ENCODE measurements at regions not wholly inside any gene's neighbourhood (a gene's known extent, or its start where the extent isn't known, plus 50 kb on each side); places are given as distances from the start of the nearest gene placed in this dataset.

DNA sequence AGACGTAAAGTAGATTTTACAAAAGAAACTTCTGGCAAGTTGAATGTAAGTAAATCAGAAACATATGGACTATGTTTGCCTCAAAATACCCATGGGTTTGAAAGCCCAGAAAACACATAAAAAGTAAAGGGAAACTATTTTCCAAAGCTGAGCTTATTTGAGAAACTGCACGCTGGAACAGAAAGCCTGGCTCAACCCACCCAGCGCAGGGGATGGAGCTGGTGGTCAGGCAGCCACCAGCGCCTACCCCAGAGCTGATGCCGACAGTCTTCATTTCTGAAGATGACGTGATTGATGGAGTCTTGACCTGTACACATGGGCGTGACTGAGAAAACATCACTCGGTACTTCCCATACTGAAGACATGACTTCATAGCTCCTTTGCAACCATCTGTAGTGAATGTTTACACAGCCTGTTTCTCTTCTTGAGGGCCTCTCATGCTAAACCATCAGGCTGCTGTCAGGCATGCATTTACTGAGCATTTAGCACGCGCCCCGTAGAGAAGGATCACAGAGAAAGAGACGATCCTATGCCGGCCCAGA, 232.6 kb upstream of the AUTS2 start:
- Mint-ChIP-seq H3K27me3 (ENCODE audit: insufficient read depth, low read depth, poor library complexity) (no peaks in the 10 kb centered on the region), H3K4me3 (no peak overlapping the region), H3K27ac (no peak overlapping the region), H3K4me1 (no peaks in the 10 kb centered on the region), H3K36me3 (ENCODE audit: low read depth) (peaks cover 7% of the 10 kb centered on the region; the same call in 1 of the 3 replicates), H3K9me3 (peaks cover 85% of the 10 kb centered on the region)
- H4K20me1 ChIP-seq (replicated peaks; ENCODE audit: insufficient read depth), result no peaks in the 10 kb centered on the region
- ATAC-seq (no peak), DNase-seq (ENCODE audit: low spot score) (no peak)
- H3K79me2 ChIP-seq (replicated peaks; ENCODE audit: insufficient read depth), result no peaks in the 10 kb centered on the region
- no peaks in the 10 kb centered on the region for H3K27me3 ChIP-seq (ENCODE audit: insufficient read depth)
- H3K27ac ChIP-seq (ENCODE audit: low read depth), result no peak overlapping the region
- TF ChIP-seq STAT1 (IDR thresholded peaks at IDR 0.05; ENCODE audit: unreplicated experiment), result no peak
- TF ChIP-seq NANOG (IDR thresholded peaks at IDR 0.05; ENCODE audit: borderline replicate concordance), result no peak
- no peak for TF ChIP-seq ZNF331 (CRISPR knock-in tag; IDR thresholded peaks at IDR 0.05; ENCODE audit: low read depth)
- TF ChIP-seq JUNB (IDR thresholded peaks at IDR 0.05; ENCODE audit: unreplicated experiment), result no peak
- TF ChIP-seq, protein P1, sequence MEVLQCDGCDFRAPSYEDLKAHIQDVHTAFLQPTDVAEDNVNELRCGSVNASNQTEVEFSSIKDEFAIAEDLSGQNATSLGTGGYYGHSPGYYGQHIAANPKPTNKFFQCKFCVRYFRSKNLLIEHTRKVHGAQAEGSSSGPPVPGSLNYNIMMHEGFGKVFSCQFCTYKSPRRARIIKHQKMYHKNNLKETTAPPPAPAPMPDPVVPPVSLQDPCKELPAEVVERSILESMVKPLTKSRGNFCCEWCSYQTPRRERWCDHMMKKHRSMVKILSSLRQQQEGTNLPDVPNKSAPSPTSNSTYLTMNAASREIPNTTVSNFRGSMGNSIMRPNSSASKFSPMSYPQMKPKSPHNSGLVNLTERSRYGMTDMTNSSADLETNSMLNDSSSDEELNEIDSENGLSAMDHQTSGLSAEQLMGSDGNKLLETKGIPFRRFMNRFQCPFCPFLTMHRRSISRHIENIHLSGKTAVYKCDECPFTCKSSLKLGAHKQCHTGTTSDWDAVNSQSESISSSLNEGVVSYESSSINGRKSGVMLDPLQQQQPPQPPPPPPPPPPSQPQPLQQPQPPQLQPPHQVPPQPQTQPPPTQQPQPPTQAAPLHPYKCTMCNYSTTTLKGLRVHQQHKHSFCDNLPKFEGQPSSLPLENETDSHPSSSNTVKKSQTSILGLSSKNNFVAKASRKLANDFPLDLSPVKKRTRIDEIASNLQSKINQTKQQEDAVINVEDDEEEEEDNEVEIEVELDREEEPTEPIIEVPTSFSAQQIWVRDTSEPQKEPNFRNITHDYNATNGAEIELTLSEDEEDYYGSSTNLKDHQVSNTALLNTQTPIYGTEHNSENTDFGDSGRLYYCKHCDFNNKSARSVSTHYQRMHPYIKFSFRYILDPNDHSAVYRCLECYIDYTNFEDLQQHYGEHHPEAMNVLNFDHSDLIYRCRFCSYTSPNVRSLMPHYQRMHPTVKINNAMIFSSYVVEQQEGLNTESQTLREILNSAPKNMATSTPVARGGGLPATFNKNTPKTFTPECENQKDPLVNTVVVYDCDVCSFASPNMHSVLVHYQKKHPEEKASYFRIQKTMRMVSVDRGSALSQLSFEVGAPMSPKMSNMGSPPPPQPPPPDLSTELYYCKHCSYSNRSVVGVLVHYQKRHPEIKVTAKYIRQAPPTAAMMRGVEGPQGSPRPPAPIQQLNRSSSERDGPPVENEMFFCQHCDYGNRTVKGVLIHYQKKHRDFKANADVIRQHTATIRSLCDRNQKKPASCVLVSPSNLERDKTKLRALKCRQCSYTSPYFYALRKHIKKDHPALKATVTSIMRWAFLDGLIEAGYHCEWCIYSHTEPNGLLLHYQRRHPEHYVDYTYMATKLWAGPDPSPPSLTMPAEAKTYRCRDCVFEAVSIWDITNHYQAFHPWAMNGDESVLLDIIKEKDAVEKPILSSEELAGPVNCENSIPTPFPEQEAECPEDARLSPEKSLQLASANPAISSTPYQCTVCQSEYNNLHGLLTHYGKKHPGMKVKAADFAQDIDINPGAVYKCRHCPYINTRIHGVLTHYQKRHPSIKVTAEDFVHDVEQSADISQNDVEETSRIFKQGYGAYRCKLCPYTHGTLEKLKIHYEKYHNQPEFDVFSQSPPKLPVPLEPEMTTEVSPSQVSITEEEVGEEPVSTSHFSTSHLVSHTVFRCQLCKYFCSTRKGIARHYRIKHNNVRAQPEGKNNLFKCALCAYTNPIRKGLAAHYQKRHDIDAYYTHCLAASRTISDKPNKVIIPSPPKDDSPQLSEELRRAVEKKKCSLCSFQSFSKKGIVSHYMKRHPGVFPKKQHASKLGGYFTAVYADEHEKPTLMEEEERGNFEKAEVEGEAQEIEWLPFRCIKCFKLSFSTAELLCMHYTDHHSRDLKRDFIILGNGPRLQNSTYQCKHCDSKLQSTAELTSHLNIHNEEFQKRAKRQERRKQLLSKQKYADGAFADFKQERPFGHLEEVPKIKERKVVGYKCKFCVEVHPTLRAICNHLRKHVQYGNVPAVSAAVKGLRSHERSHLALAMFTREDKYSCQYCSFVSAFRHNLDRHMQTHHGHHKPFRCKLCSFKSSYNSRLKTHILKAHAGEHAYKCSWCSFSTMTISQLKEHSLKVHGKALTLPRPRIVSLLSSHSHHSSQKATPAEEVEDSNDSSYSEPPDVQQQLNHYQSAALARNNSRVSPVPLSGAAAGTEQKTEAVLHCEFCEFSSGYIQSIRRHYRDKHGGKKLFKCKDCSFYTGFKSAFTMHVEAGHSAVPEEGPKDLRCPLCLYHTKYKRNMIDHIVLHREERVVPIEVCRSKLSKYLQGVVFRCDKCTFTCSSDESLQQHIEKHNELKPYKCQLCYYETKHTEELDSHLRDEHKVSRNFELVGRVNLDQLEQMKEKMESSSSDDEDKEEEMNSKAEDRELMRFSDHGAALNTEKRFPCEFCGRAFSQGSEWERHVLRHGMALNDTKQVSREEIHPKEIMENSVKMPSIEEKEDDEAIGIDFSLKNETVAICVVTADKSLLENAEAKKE (CRISPR knock-in tag; IDR thresholded peaks at IDR 0.05), result no peak
- H3K4me3 ChIP-seq, result no peak overlapping the region
- H3F3A ChIP-seq (replicated peaks; ENCODE audit: low read depth), result no peaks in the 10 kb centered on the region
- no peaks in the 10 kb centered on the region for H3K9me2 ChIP-seq (ENCODE audit: insufficient read depth)
- no peak overlapping the region for H3K4me2 ChIP-seq
- no peak overlapping the region for H2AFZ ChIP-seq
- no peaks in the 10 kb centered on the region for H3K36me3 ChIP-seq (ENCODE audit: insufficient read depth)
- no peaks in the 10 kb centered on the region for H3K4me1 ChIP-seq (ENCODE audit: insufficient read depth)

DNA sequence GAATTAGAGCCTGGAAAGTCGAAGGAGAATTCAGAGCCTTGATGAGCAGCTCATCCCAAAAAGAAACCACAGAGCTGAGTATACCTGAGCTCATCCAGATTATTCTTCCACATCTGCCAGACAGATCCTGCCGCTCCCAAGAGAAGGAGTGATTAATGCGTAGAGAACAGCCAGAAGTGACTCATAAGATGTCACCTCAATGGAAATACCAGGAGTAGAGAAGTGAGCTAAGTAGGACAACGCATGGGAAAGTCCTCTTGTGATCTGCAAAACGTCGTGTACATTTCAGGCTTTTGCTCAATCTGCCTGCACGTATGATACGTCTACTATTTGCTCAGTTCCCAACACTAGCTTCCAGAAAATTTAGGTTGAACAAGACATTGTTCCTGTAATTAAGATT, 230.5 kb upstream of the AUTS2 start:
- H3K36me3 ChIP-seq (ENCODE audit: insufficient read depth), result no peaks in the 10 kb centered on the region
- Mint-ChIP-seq H3K4me3 (no peak overlapping the region), H3K9me3 (peaks cover 79% of the 10 kb centered on the region), H3K27me3 (ENCODE audit: insufficient read depth, low read depth, poor library complexity) (no peaks in the 10 kb centered on the region), H3K4me1 (no peaks in the 10 kb centered on the region), H3K27ac (no peak overlapping the region), H3K36me3 (ENCODE audit: low read depth) (0 out of 3 replicates have a peak, but pooled peaks cover 5% of the 10 kb centered on the region)
- no peaks in the 10 kb centered on the region for H4K20me1 ChIP-seq (replicated peaks; ENCODE audit: insufficient read depth)
- DNase-seq (ENCODE audit: low spot score), result no peak
- no peak overlapping the region for H3K4me3 ChIP-seq
- H3K79me2 ChIP-seq (replicated peaks; ENCODE audit: insufficient read depth), result no peaks in the 10 kb centered on the region
- H3K4me2 ChIP-seq, result no peak overlapping the region
- H3K27ac ChIP-seq (ENCODE audit: low read depth), result no peak overlapping the region
- TF ChIP-seq CREB1 (CRISPR knock-in tag; IDR thresholded peaks at IDR 0.05; ENCODE audit: low read depth) (no peak), ZNF331 (CRISPR knock-in tag; IDR thresholded peaks at IDR 0.05; ENCODE audit: low read depth) (no peak), STAT1 (IDR thresholded peaks at IDR 0.05; ENCODE audit: unreplicated experiment) (no peak), ZNF114 (CRISPR knock-in tag; IDR thresholded peaks at IDR 0.05) (no peak)
- TF ChIP-seq, protein P2, sequence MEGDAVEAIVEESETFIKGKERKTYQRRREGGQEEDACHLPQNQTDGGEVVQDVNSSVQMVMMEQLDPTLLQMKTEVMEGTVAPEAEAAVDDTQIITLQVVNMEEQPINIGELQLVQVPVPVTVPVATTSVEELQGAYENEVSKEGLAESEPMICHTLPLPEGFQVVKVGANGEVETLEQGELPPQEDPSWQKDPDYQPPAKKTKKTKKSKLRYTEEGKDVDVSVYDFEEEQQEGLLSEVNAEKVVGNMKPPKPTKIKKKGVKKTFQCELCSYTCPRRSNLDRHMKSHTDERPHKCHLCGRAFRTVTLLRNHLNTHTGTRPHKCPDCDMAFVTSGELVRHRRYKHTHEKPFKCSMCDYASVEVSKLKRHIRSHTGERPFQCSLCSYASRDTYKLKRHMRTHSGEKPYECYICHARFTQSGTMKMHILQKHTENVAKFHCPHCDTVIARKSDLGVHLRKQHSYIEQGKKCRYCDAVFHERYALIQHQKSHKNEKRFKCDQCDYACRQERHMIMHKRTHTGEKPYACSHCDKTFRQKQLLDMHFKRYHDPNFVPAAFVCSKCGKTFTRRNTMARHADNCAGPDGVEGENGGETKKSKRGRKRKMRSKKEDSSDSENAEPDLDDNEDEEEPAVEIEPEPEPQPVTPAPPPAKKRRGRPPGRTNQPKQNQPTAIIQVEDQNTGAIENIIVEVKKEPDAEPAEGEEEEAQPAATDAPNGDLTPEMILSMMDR (conservative IDR thresholded peaks at IDR 0.05; ENCODE audit: low read depth in 2 of 2), result no peak
- TF ChIP-seq, protein P3, sequence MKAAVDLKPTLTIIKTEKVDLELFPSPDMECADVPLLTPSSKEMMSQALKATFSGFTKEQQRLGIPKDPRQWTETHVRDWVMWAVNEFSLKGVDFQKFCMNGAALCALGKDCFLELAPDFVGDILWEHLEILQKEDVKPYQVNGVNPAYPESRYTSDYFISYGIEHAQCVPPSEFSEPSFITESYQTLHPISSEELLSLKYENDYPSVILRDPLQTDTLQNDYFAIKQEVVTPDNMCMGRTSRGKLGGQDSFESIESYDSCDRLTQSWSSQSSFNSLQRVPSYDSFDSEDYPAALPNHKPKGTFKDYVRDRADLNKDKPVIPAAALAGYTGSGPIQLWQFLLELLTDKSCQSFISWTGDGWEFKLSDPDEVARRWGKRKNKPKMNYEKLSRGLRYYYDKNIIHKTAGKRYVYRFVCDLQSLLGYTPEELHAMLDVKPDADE (IDR thresholded peaks at IDR 0.05), result no peak
- no peaks in the 10 kb centered on the region for H3K27me3 ChIP-seq (ENCODE audit: insufficient read depth)
- no peaks in the 10 kb centered on the region for H3F3A ChIP-seq (replicated peaks; ENCODE audit: low read depth)
- no peaks in the 10 kb centered on the region for H3K9me2 ChIP-seq (ENCODE audit: insufficient read depth)
- no peak for ATAC-seq
- no peaks in the 10 kb centered on the region for H3K4me1 ChIP-seq (ENCODE audit: insufficient read depth)
- no peak overlapping the region for H2AFZ ChIP-seq
